Fibroblast of the aortic adventitia (primary cell): ENCODE measurements at regions not wholly inside any gene's neighbourhood (a gene's known extent, or its start where the extent isn't known, plus 50 kb on each side); places are given as distances from the start of the nearest gene placed in this dataset.

Experiments
- DNase-seq: peaks from one replicate; pipeline ENCODE4 v3.0.0-alpha.2; 2010; ENCODE audit warnings: low read depth
- H3K4me3 ChIP-seq: 2 replicates; pipeline ENCODE4 v1.5.1; 2011; ENCODE audit warnings: low read depth, mild to moderate bottlenecking, control low read depth, low read length, moderate library complexity
- TF ChIP-seq, protein P1 (sequence below): IDR thresholded peaks from 2 replicates; pipeline ENCODE4 v1.5.1; 2011; ENCODE audit warnings: mild to moderate bottlenecking, low read length, control low read depth, inconsistent platforms; ENCODE audit not compliant: insufficient read depth

DNA sequence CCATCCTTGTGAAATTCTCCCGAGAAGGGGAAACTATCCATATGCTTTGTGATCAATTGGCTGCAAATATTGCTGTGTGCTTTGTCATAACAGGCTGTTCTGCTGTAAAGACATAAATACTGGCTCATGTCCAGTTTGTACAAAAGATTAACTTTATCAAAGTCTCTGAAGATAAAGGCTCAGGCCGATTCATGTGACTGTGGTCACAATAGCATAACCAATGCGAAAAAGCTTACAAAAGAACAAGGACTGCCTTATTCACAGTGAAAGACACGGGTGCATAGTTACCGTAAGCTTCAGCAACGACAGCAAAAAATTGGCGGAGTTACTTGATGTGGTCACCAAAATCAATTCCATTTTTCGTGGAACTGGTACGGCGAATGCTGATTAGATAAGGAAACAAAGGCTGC is 173.6 kb upstream of the CHRM3 start:
- no peak overlapping the region for H3K4me3 ChIP-seq
- DNase-seq = no peak
- TF ChIP-seq, protein P1, sequence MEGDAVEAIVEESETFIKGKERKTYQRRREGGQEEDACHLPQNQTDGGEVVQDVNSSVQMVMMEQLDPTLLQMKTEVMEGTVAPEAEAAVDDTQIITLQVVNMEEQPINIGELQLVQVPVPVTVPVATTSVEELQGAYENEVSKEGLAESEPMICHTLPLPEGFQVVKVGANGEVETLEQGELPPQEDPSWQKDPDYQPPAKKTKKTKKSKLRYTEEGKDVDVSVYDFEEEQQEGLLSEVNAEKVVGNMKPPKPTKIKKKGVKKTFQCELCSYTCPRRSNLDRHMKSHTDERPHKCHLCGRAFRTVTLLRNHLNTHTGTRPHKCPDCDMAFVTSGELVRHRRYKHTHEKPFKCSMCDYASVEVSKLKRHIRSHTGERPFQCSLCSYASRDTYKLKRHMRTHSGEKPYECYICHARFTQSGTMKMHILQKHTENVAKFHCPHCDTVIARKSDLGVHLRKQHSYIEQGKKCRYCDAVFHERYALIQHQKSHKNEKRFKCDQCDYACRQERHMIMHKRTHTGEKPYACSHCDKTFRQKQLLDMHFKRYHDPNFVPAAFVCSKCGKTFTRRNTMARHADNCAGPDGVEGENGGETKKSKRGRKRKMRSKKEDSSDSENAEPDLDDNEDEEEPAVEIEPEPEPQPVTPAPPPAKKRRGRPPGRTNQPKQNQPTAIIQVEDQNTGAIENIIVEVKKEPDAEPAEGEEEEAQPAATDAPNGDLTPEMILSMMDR = no peak

DNA sequence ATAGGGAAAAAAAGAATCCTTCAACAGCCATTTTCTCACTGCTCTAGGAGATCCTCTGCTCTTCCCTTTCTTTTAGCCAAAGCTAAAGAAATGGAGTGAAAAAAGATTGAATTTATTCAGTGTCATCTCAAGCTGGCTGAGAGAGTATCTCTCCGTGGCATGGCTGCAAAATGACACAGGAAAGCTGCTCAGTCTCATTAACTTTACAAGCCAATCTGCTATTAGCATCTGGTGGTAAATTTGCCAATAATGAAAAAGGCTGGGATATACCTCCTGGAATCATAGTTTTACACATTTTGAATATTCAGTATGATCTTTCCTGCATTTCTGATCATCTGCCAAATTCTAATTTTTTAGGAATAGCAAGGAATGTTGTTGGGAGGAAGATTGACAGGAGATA is 176.8 kb upstream of the CHRM3 start:
- DNase-seq = no peak
- TF ChIP-seq, protein P1 = no peak
- H3K4me3 ChIP-seq = no peak overlapping the region

DNA sequence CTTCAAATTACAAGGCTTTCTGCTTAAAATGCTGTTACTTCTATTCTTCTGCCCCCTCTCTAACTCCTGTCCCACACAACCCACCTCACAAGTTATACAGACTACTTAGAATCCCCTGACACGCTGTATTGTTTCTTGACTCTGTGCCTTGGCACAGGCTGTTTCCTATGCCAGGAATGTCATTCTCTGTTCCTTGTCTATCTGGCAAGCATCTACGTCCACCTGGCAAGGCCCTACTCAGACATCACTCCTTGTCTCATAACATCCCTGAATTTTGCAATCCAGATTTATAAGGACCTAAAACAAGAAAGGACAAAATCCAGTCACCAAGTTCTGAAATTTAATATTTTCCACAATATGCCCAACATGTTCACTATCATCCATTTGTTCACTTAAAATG is 182.0 kb upstream of the CHRM3 start:
- TF ChIP-seq, protein P1 = no peak
- no peak overlapping the region for H3K4me3 ChIP-seq
- no peak for DNase-seq

DNA sequence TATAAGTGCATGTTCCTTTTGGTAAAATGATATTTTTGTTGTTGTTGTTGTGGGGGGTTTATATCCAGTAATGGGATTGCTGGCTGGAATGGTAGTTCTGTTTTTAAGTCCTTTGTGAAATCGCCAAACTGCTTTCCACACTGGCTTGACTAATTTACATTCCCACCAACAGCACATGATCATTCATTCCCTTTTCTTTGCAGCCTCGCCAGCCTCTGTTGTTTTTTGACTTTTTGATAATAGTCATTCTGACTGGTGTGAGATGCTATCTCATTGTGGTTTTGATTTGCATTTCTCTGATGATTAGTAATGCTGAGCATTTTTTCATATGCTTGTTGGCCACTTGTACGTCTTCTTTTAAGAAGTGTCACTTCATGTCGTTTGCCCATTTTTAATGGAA is 188.5 kb upstream of the CHRM3 start:
- no peak for DNase-seq
- H3K4me3 ChIP-seq = no peak overlapping the region
- TF ChIP-seq, protein P1 = no peak

DNA sequence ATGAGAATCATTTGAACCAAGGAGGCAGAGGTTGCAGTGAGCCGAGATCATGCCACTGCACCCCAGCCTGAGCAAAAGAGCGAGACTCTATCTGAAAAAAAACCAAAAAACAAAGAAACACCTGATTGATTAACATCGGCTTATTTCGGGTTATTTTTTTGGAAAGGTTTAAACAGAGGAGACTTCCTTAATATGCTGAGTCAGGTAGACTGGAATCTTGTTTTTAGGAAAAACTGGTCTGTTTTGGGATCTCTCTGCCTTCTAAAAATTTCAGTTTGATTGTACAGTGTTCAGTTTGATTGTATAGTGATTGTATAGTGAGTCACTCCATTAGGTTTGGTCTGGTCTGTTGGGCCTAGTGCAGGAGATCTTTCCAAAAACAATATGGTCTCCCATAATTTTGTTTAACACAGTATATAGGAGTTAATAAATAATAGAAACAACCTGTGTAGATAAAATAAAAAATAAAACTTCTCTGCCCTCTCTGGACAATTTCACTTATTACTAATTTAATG is 196.3 kb upstream of the CHRM3 start:
- TF ChIP-seq, protein P1 = no peak
- no peak for DNase-seq
- H3K4me3 ChIP-seq = no peak overlapping the region

DNA sequence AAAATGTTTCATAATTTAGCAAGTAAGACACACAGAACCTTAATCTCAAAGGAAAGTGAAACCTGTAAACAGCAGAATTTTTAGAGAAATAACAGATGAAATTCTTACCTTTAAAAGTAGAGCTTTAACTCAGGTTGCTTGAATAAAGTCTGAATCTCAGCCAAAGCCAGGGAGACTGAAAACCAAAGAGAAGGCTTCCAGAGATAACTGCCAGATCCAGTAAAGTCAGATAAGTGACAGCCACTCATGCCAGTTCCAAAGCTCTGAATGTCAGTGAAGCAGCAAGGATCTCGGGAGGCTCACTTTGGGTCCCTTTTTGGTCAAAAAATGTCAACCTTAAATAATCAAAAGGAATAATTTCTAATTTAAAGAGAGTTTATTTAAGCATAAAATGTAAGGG is 199.9 kb upstream of the CHRM3 start:
- TF ChIP-seq, protein P1 = no peak
- no peak overlapping the region for H3K4me3 ChIP-seq
- no peak for DNase-seq

DNA sequence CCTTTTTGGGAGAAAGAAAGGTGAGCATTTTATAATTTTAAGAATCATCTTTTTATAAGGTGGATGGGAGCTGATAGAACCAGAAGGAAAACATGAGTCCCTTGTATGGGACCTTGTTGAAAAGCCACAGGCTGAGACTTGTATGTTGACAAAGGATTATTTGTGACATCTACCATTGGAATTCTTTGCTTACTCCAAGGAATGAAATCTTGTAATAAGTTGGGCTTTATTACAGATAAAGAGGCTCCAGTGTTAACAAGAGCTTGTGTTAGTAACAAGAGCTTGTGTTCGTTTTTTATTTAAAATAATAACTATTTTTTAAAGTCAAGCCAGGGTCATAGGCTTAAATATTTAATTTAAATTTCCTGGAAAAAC is 201.1 kb upstream of the CHRM3 start:
- TF ChIP-seq, protein P1 = no peak
- H3K4me3 ChIP-seq = no peak overlapping the region
- DNase-seq = no peak
